Brain microvascular endothelial cell (primary cell): ENCODE measurements at regions not wholly inside any gene's neighbourhood (a gene's known extent, or its start where the extent isn't known, plus 50 kb on each side); places are given as distances from the start of the nearest gene placed in this dataset.
"Not testable (repeated sequence)": the region's sequence is repeated elsewhere in the genome, so short reads cannot be mapped to it uniquely, and the experiment has no call there.

Experiments
- DNase-seq: peaks from one replicate; pipeline ENCODE4 v3.0.0-alpha.2; 2020
- H3K27ac ChIP-seq: fragments of 250-450 bp; sonication (Bioruptor Pico); 2 replicates; pipeline ENCODE4 v1.5.1; 2020; ENCODE audit warnings: mild to moderate bottlenecking, moderate library complexity
- H3K27me3 ChIP-seq: fragments of 250-450 bp; sonication (Bioruptor Pico); replicated peaks from 2 replicates; pipeline ENCODE4 v1.5.1; 2020; ENCODE audit warnings: mild to moderate bottlenecking
- H3K36me3 ChIP-seq: fragments of 250-450 bp; sonication (Bioruptor Pico); replicated peaks from 2 replicates; pipeline ENCODE4 v1.5.1; 2020; ENCODE audit warnings: mild to moderate bottlenecking
- H3K4me3 ChIP-seq: 2 replicates; pipeline ENCODE4 v1.5.1; 2011; ENCODE audit warnings: low read depth, mild to moderate bottlenecking, control low read depth, low read length, moderate library complexity
- CTCF ChIP-seq: IDR thresholded peaks from 2 replicates; pipeline ENCODE4 v1.5.1; 2011; ENCODE audit warnings: low read depth, mild to moderate bottlenecking, moderate library complexity, low read length, control low read depth, inconsistent platforms; ENCODE audit errors: missing control alignments
- in situ Hi-C: cut with HindIII; loops from 2 replicates; pipeline ENCODE4 v1.10.0; 2017; ENCODE audit warnings: low sequenced_read_pairs, low pct_ligation_motif_present

GRCh38 chr7:13757841-13758240 lies 231.6 kb downstream of the ETV1 start:
- Histone ChIP-seq H3K4me3 (no peak overlapping the region), H3K27me3 (no peaks in the 10 kb centered on the region), H3K36me3 (no peaks in the 10 kb centered on the region), H3K27ac (no peak overlapping the region)
- in situ Hi-C loops: no loop called here
- TF ChIP-seq CTCF: no peak
- no peak for DNase-seq

DNA sequence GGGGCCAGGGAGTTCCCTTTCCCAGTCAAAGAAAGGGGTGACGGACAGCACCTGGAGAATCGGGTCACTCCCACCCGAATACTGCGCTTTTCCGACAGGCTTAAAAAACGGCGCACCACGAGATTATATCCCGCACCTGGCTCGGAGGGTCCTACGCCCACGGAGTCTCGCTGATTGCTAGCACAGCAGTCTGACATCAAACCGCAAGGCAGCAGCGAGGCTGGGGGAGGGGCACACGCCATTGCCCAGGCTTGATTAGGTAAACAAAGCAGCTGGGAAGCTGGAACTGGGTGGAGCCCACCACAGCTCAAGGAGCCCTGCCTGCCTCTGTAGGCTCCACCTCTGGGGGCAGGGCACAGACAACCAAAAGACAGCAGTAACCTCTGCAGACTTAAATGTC lies 223.6 kb downstream of the ETV1 start:
- H3K36me3 ChIP-seq, H3K4me3 ChIP-seq, H3K27me3 ChIP-seq, DNase-seq, H3K27ac ChIP-seq, in situ Hi-C loops: not testable (repeated sequence)

- in situ Hi-C loops: no loop called here
- Histone ChIP-seq H3K36me3 (no peaks in the 10 kb centered on the region), H3K27me3 (no peaks in the 10 kb centered on the region), H3K27ac (no peak overlapping the region), H3K4me3 (no peak overlapping the region)
- TF ChIP-seq CTCF: no peak
- no peak for DNase-seq
Observed at GRCh38 chr7:13770305-13770704, 219.2 kb downstream of the ETV1 start.

- no peak for TF ChIP-seq CTCF
- Histone ChIP-seq H3K36me3 (no peaks in the 10 kb centered on the region), H3K27ac (no peak overlapping the region), H3K27me3 (no peaks in the 10 kb centered on the region), H3K4me3 (no peak overlapping the region)
- DNase-seq: no peak
- in situ Hi-C loops: no loop called here
Observed at GRCh38 chr7:13774976-13775375, 214.5 kb downstream of the ETV1 start.

DNA sequence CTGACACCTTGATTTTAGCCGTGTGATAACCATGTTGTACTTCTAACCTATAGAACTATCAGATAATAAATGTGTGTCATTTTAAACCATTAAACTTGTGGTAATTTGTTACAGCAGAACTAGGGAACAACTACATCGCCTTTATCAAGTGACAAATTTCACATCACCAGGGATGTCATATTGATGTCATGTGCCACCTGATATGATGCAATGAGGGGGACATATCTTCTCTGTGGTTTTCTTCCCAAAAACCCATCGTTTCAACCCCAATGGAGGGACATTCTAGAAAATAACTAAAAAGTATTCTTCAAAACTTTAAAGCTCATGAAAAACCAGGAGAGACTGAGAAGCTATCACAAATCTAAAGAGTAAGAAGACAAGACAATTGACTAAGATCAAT lies 212.2 kb downstream of the ETV1 start:
- in situ Hi-C loops: no loop called here

DNA sequence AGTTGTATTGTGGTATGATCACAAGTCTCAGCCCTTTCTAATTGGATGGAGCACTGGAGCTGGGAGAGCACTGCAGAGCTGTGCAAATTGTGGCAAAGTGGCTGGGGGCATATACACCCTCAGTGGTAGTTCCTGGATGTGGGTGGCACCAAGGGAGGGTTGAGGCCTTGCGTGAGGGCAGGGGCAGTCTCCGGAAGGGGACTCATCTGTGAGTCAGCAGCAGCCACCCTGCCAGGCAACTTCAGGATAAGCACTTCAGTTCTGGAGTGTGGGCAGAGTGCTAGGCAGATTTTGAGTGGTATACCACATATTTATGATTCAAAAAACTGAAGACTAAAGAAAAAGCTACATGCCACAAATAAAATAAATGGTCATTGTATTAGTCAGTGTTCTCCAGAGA lies 210.5 kb downstream of the ETV1 start:
- no peaks in the 10 kb centered on the region for H3K36me3 ChIP-seq
- H3K4me3 ChIP-seq: no peak overlapping the region
- DNase-seq: peak; percentile 40
- no peak overlapping the region for H3K27ac ChIP-seq
- in situ Hi-C loops: no loop called here
- no peaks in the 10 kb centered on the region for H3K27me3 ChIP-seq
- TF ChIP-seq CTCF: no peak

More for the DNA sequence above, 212.2 kb downstream of the ETV1 start:
- H3K27ac ChIP-seq: no peak overlapping the region
- H3K36me3 ChIP-seq: no peaks in the 10 kb centered on the region
- no peaks in the 10 kb centered on the region for H3K27me3 ChIP-seq
- no peak for DNase-seq
- no peak overlapping the region for H3K4me3 ChIP-seq
- TF ChIP-seq CTCF: no peak
